Suprapubic skin (tissue), 4 donors: ENCODE measurements at regions not wholly inside any gene's neighbourhood (a gene's known extent, or its start where the extent isn't known, plus 50 kb on each side); places are given as distances from the start of the nearest gene placed in this dataset.

Experiments
- EP300 ChIP-seq: sonication (generic); formaldehyde crosslinking; IDR thresholded peaks from one replicate; pipeline ENCODE4 v1.6.1; 2017; ENCODE audit warnings: antibody characterized with exemption
- POLR2A ChIP-seq, 2 donors: fragments of 450-650 bp; IDR thresholded peaks; one replicate each; pipeline ENCODE4 v1.6.1; 2017; ENCODE audit warnings: antibody characterized with exemption in 2 of 2, mild to moderate bottlenecking in 2 of 2, moderate library complexity in 2 of 2
- POLR2AphosphoS5 ChIP-seq, 3 donors: sonication (generic); formaldehyde crosslinking; IDR thresholded peaks; one replicate each; pipeline ENCODE4 v1.6.1; 2017; ENCODE audit warnings: antibody characterized with exemption in 3 of 3
- TF ChIP-seq, protein P1 (sequence below), 2 donors: fragments of 200-600 bp in 1 of 2; fragments of 450-650 bp in 1 of 2; sonication (generic) in 1 of 2; IDR thresholded peaks; one replicate each; pipeline ENCODE4 v1.5.1; 2016 to 2019; ENCODE audit warnings: antibody characterized with exemption in 2 of 2, mild to moderate bottlenecking in 1 of 2, moderate library complexity in 1 of 2

DNA sequence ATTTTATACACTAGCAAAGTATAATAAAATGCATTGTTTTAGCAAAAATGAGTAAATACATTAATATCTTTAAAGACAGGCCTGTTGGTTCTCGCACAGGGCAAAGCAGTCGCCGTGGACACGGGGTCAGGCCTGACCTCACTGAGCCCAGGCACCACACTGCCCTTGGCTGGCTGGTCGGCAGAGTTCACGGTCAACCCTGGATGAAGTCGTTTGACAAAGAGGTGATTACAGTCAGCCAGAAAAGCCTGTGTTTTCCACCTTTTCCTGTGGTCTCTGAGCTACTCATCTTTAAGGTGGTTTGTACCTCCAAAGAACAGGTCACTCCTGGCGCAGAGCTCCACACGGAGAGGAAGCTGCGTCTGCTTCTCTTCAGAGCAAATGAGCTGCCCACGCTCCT lies 191.5 kb downstream of the DLL1 start:
- TF ChIP-seq POLR2A (IDR thresholded peaks at IDR 0.05), result no peak
- TF ChIP-seq, protein P1, sequence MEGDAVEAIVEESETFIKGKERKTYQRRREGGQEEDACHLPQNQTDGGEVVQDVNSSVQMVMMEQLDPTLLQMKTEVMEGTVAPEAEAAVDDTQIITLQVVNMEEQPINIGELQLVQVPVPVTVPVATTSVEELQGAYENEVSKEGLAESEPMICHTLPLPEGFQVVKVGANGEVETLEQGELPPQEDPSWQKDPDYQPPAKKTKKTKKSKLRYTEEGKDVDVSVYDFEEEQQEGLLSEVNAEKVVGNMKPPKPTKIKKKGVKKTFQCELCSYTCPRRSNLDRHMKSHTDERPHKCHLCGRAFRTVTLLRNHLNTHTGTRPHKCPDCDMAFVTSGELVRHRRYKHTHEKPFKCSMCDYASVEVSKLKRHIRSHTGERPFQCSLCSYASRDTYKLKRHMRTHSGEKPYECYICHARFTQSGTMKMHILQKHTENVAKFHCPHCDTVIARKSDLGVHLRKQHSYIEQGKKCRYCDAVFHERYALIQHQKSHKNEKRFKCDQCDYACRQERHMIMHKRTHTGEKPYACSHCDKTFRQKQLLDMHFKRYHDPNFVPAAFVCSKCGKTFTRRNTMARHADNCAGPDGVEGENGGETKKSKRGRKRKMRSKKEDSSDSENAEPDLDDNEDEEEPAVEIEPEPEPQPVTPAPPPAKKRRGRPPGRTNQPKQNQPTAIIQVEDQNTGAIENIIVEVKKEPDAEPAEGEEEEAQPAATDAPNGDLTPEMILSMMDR (IDR thresholded peaks at IDR 0.05), result no peak
- no peak for TF ChIP-seq POLR2AphosphoS5 (IDR thresholded peaks at IDR 0.05)
- no peak for TF ChIP-seq EP300
